ENCODE measurements at regions not wholly inside any gene's neighbourhood (a gene's known extent, or its start where the extent isn't known, plus 50 kb on each side); places are given as distances from the start of the nearest gene placed in this dataset.

GRCh38 chr3:159356606-159357005, 554.8 kb downstream of the MFSD1 start:
- Mint-ChIP-seq H3K4me1 (ENCODE audit: low read depth) (no peaks in the 10 kb centered on the region), H3K27ac (no peak overlapping the region), H3K27me3 (ENCODE audit: insufficient read depth) (peaks cover 3% of the 10 kb centered on the region; the same call in 1 of the 2 replicates), H3K4me3 (no peak overlapping the region), H3K36me3 (ENCODE audit: low read depth) (no peaks in the 10 kb centered on the region), H3K9me3 (no peaks in the 10 kb centered on the region)
- TF ChIP-seq CTCF (IDR thresholded peaks at IDR 0.05): no peak
- no peak for DNase-seq

GRCh38 chr3:159364511-159364910, 562.7 kb downstream of the MFSD1 start:
- Mint-ChIP-seq H3K27me3 (ENCODE audit: insufficient read depth) (no peaks in the 10 kb centered on the region), H3K9me3 (no peaks in the 10 kb centered on the region), H3K4me1 (ENCODE audit: low read depth) (no peaks in the 10 kb centered on the region), H3K36me3 (ENCODE audit: low read depth) (no peaks in the 10 kb centered on the region), H3K27ac (no peak overlapping the region), H3K4me3 (no peak overlapping the region)
- TF ChIP-seq CTCF (IDR thresholded peaks at IDR 0.05): no peak
- no peak for DNase-seq

- Mint-ChIP-seq H3K36me3 (ENCODE audit: low read depth) (no peaks in the 10 kb centered on the region), H3K9me3 (no peaks in the 10 kb centered on the region), H3K4me1 (ENCODE audit: low read depth) (no peaks in the 10 kb centered on the region), H3K27ac (no peak overlapping the region), H3K4me3 (no peak overlapping the region), H3K27me3 (ENCODE audit: insufficient read depth) (peaks cover 1% of the 10 kb centered on the region; the same call in 1 of the 2 replicates)
- no peak for TF ChIP-seq CTCF (IDR thresholded peaks at IDR 0.05)
- DNase-seq: no peak
These were observed 564.6 kb downstream of the MFSD1 start for GRCh38 chr3:159366476-159366875.

GRCh38 chr3:159371961-159372360, 570.1 kb downstream of the MFSD1 start:
- H3K36me3 Mint-ChIP-seq (ENCODE audit: low read depth): no peaks in the 10 kb centered on the region
- no peak overlapping the region for H3K4me3 Mint-ChIP-seq
- H3K27me3 Mint-ChIP-seq (ENCODE audit: insufficient read depth): peaks cover 1% of the 10 kb centered on the region; the same call in 1 of the 2 replicates
- DNase-seq: no peak
- peaks cover 1% of the 10 kb centered on the region for H3K4me1 Mint-ChIP-seq (ENCODE audit: low read depth)
- H3K27ac Mint-ChIP-seq: no peak overlapping the region
- TF ChIP-seq CTCF (IDR thresholded peaks at IDR 0.05): no peak
- H3K9me3 Mint-ChIP-seq: no peaks in the 10 kb centered on the region

- peaks cover 27% of the 10 kb centered on the region for H3K4me1 Mint-ChIP-seq (ENCODE audit: low read depth)
- no peak overlapping the region for H3K4me3 Mint-ChIP-seq
- H3K27ac Mint-ChIP-seq: no peak overlapping the region
- no peak for TF ChIP-seq CTCF (IDR thresholded peaks at IDR 0.05)
- no peaks in the 10 kb centered on the region for H3K36me3 Mint-ChIP-seq (ENCODE audit: low read depth)
- no peaks in the 10 kb centered on the region for H3K9me3 Mint-ChIP-seq
- DNase-seq: no peak
- no peaks in the 10 kb centered on the region for H3K27me3 Mint-ChIP-seq (ENCODE audit: insufficient read depth)
These were observed 576.7 kb downstream of the MFSD1 start for GRCh38 chr3:159378396-159379194.

Data from HFFc6 (cell line).